Skin epidermis (tissue), 12 donors: ENCODE measurements at regions not wholly inside any gene's neighbourhood (a gene's known extent, or its start where the extent isn't known, plus 50 kb on each side); places are given as distances from the start of the nearest gene placed in this dataset.
"Not testable (repeated sequence)": the region's sequence is repeated elsewhere in the genome, so short reads cannot be mapped to it uniquely, and the experiment has no call there.

Experiments
- H3K27ac ChIP-seq, 21 experiments: fragments of 200-600 bp; sonication (generic) in 11 of 21; one replicate each; pipeline ENCODE4 v1.5.0; 2020; ENCODE audit warnings: mild to moderate bottlenecking in 3 of 21, inconsistent platforms in 2 of 21, moderate library complexity in 2 of 21
- H3K4me3 ChIP-seq, 7 experiments: fragments of 200-600 bp; sonication (generic) in 2 of 7; one replicate each; pipeline ENCODE4 v1.5.0; 2020; ENCODE audit warnings: inconsistent platforms in 2 of 7, mild to moderate bottlenecking in 2 of 7, moderate library complexity in 1 of 7

DNA sequence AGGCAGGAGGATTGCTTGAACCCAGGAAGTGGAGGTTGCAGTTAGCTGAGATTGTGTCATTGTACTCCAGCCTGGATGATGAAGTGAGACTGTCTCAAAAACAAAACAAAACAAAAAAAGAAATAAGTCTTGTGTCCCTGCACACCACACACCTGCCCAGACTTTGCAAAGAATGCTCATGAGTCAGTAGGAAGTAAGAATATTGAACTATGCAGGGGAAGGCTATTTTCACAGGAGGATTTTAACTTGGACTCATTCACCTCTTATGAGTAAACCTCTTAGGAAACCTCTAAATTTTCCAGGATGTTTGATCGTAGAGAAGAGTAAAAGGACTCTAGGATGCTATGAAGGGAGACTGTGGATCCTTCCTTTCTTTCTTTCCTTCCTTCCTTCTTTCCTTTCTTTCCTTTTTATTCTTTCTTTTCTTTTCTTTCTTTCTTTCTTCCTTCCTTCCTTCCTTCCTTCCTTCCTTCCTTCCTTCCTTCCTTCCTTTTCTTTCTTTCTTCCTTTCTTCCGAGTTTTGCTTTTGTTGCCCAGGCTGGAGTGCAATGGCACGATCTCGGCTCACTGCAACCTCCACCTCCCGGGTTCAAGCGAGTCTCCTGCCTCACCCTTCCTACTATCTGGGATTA lies 96.7 kb upstream of the CLINT1 start:
- no peak overlapping the region for H3K4me3 ChIP-seq
- H3K27ac ChIP-seq: no peak overlapping the region

DNA sequence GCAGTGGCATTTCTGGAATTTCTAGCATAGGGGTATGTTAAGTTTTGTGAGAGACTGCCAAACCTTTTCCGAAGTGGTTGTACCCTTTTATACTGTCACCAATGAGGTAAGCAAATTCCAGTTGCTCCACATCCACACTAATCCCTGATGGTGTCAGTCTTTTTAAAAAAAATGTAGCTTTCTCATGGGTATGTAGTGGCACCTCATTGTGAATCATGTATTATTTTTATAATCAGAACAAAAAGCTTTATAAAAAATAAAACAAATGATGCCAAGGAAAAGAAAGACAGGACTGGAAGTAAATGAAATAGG lies 93.4 kb upstream of the CLINT1 start:
- H3K27ac ChIP-seq: no peak overlapping the region
- no peak overlapping the region for H3K4me3 ChIP-seq

DNA sequence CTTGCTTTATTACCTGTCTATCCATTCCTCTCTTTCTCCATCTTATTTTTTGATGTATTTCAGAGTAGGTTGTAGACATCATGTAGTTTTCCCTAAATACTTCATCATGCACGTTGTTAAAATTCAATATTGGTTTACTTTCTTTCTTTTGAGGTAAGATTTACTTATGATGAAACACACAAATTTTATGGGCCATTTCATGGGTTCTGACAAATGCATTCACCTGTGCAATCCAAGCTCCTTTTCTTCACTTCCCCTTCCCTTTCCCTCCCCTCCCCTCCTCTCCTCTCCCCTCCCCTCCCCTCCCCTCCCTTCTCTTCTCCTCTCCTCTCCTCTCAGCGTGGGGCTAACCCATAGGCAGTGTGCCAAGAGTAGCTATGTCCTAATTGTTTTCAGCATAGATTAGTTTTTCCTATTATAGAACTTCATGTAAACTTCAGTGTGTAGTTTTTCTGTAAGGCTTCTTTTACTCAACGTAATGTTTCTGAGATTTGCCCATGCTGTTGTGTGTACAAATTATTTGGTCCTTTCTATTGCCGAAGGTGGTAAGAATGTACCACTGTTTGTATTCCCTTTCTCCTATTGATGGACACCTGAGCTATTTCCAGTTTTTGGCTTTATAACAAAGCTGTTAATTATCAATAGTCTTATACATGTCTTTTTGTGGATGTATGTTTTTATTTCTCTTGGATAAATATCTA lies 92.9 kb upstream of the CLINT1 start:
- Histone ChIP-seq H3K27ac (no peak overlapping the region), H3K4me3 (no peak overlapping the region)

GRCh38 chr5:157949520-157949919 lies 90.6 kb upstream of the CLINT1 start:
- H3K4me3 ChIP-seq: no peak overlapping the region

DNA sequence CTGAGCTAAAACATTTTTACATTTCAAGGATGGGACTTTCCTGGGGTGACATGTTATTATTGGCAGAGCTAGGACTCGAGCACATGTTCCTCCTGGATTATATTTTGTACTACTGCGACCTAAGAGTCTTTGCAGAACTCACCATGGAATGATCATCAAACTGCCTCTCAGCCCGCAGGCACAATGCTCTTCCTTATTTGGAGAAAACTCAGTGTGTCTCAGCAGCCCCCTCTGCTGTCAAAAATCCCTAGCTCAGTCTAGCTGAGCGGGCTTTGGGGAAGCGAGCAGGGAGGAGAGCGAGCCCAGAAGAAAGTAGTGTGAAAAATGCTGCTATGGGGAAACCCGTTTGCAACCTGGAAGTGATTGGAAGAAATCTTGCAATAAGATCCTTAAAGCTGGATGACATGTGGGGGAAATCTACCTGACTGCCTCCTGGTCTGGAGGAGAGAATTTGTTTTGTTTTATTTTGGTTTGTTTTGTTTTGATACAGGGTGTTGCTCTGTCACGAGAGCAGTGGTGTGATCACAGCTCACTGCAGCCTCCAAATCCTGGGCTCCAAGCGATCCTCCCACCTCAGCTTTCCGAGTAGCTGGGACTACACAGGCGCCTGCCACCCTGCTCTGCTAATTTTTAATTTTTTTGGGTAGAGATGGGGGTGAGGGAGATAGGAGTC lies 89.9 kb upstream of the CLINT1 start:
- H3K27ac ChIP-seq: peak overlapping the region in 2 of 21 experiments; percentile 31 to 49
- no peak overlapping the region for H3K4me3 ChIP-seq

More at GRCh38 chr5:157949520-157949919, 90.6 kb upstream of the CLINT1 start:
- peak overlapping the region in 1 of 21 experiments; percentile 31 for H3K27ac ChIP-seq

DNA sequence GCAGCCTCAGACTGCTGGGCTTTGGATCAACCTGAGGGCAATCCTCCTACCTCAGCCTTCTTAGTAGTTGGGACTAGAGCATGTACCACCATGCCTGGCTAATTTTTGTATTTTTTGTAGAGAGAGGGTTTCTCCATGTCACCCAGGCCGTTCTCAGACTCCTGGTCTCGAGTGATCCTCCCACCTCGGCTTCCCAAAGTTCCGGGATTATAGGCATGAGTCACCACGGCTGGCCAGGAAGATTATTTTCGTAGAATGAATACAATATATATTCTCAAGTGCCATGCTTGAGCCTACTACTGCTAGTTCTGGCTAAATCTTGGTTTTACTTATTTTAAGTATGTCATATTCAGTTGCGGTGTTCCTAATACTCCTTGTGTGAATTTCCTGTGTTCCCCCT lies 88.2 kb upstream of the CLINT1 start:
- H3K27ac ChIP-seq: no peak overlapping the region
- H3K4me3 ChIP-seq: no peak overlapping the region

GRCh38 chr5:157945822-157946221 lies 86.9 kb upstream of the CLINT1 start:
- H3K4me3 ChIP-seq, H3K27ac ChIP-seq: not testable (repeated sequence)

DNA sequence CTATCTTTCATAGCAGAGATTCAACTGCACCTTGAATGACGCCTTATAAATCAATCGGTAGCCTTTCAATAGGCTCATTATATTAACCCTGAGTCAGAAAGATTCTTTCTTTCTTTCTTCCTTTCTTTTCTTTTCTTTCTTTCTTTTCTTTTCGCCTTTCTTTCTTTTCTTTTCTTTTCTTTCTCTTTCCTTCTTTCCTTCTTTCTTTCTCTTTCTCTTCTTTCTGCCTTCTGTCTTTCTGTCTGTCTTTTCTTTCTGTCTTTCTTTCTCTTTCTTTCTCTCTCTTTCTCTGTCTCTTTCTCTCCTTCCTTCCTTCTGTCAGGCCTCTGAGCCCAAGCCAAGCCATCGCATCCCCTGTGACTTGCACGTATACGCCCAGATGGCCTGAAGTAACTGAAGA lies 86.0 kb upstream of the CLINT1 start:
- Histone ChIP-seq H3K4me3 (no peak overlapping the region), H3K27ac (no peak overlapping the region)

DNA sequence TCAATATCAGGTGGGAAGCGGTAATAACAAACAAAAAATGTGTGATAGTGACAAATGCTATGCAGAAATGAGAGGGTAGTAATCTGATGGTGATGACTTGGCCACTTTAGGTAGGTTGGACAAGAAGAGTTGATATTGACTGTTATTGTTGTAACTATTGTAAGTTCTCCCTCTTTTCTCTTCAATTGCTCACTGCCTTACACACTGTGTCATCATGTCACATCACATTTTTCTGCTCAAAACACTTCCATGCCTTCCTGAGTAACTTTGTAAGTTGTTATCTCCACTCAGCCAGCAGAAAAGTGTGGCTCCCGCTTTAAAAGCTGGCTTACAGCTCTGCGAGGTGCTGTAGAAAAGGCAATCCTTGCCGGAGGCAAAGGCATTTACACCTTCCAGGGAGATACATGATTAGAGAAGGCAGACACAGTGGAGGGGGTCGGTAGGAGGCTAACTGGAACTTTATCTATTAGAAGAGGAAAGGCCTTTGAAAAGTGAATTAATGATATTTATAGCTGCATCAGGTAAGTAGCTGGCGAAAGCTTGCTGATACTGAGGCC lies 85.2 kb upstream of the CLINT1 start:
- Histone ChIP-seq H3K4me3 (no peak overlapping the region), H3K27ac (no peak overlapping the region)

GRCh38 chr5:157942595-157942994 lies 83.7 kb upstream of the CLINT1 start:
- H3K27ac ChIP-seq: no peak overlapping the region
- H3K4me3 ChIP-seq: no peak overlapping the region

GRCh38 chr5:157941616-157942015 lies 82.7 kb upstream of the CLINT1 start:
- Histone ChIP-seq H3K27ac (no peak overlapping the region), H3K4me3 (no peak overlapping the region)

DNA sequence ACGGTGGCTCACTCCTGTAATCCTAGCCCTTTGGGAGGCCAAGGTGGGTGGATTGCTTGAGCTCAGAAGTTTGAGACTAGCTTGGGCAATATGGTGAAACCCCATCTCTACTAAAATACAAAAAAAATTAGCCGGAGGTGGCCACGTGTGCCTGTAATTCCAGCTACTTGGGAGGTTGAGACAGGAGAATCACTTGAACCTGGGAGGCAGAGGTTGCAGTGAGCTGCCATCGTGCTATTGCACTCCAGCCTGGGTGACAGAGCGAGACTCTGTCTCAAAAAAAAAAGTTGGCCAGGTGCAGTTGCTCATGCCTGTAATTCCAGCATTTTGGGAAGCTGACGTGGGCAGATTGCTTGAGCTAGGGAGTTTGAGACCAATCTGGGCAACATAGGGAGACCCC lies 79.2 kb upstream of the CLINT1 start:
- H3K27ac ChIP-seq, H3K4me3 ChIP-seq: not testable (repeated sequence)

GRCh38 chr5:157936776-157937501 lies 78.0 kb upstream of the CLINT1 start:
- H3K4me3 ChIP-seq, H3K27ac ChIP-seq: not testable (repeated sequence)

DNA sequence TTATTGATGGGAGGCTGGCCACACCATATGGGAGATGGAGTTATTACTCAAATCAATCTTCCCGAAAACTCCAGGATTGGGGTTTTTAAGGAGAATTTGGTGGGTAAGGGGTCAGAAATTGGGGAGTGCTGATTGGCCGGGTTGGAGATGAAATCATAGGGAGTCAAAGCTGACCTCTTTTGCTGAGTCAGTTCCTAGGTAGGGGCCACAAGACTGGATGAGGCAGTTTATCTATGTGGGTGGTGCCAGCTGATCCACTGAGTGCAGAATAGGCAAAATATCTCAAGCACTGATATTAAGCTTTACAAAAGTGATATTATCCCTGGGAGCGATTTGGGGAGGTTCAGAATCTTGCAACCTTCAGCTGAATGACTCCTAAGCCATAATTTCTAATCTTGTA lies 75.7 kb upstream of the CLINT1 start:
- Histone ChIP-seq H3K27ac (no peak overlapping the region), H3K4me3 (no peak overlapping the region)

- H3K27ac ChIP-seq: no peak overlapping the region
- no peak overlapping the region for H3K4me3 ChIP-seq
Observed at GRCh38 chr5:157933005-157933404, 74.1 kb upstream of the CLINT1 start.

DNA sequence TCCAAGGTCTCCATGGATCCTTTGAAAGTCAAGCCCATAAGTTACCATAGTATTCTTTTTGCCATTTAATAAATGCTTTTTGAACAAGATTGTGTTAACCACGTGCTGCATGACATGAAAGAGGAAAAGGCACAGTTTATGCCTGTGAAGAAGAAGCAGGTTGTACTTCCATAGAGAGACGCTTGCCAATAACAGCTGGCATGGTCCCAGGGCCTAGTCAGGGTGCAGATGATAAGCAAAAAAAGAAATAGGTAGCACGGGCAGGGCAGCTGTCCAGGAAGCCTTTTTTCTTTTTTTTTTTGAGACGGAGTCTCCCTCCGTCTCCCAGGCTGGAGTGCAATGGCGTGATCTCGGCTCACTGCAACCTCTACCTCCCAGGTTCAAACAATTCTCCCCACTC lies 71.8 kb upstream of the CLINT1 start:
- no peak overlapping the region for H3K27ac ChIP-seq
- H3K4me3 ChIP-seq: no peak overlapping the region

- H3K4me3 ChIP-seq: no peak overlapping the region
- H3K27ac ChIP-seq: no peak overlapping the region
Observed at GRCh38 chr5:157926977-157927376, 68.0 kb upstream of the CLINT1 start.

GRCh38 chr5:157925786-157926671 lies 67.1 kb upstream of the CLINT1 start:
- Histone ChIP-seq H3K4me3 (no peak overlapping the region), H3K27ac (no peak overlapping the region)

GRCh38 chr5:157924931-157925729 lies 66.2 kb upstream of the CLINT1 start:
- H3K4me3 ChIP-seq: no peak overlapping the region
- H3K27ac ChIP-seq: no peak overlapping the region
